HG03521 (cell line): ENCODE measurements at regions not wholly inside any gene's neighbourhood (a gene's known extent, or its start where the extent isn't known, plus 50 kb on each side); places are given as distances from the start of the nearest gene placed in this dataset.
"Not testable (repeated sequence)": the region's sequence is repeated elsewhere in the genome, so short reads cannot be mapped to it uniquely, and the experiment has no call there.

Experiments used
- ATAC-seq: cut with Tn5 transposase; IDR thresholded peaks from one replicate; pipeline ENCODE4 v1.9.1; 2021; ENCODE audit warnings: mild to moderate bottlenecking, moderate library complexity; ENCODE audit not compliant: unreplicated experiment

- ATAC-seq = no peak
Measured at GRCh38 chr6:125423047-125423446, 121.3 kb upstream of the HDDC2 start.

GRCh38 chr6:125431971-125432370 is 130.2 kb upstream of the HDDC2 start:
- ATAC-seq = no peak

- ATAC-seq = no peak
Measured at GRCh38 chr6:125432963-125433362, 131.2 kb upstream of the HDDC2 start.

GRCh38 chr6:125434760-125435159 is 133.0 kb upstream of the HDDC2 start:
- no peak for ATAC-seq

GRCh38 chr6:125439512-125439911 is 137.7 kb upstream of the HDDC2 start:
- no peak for ATAC-seq

- ATAC-seq = no peak
Measured at GRCh38 chr6:125444006-125444923, 142.5 kb upstream of the HDDC2 start.

- ATAC-seq = no peak
Measured at GRCh38 chr6:125445054-125445453, 143.3 kb upstream of the HDDC2 start.

- ATAC-seq = no peak
Measured at GRCh38 chr6:125446011-125446410, 144.2 kb upstream of the HDDC2 start.

- ATAC-seq = no peak
Measured at GRCh38 chr6:125451750-125452149, 150.0 kb upstream of the HDDC2 start.

- no peak for ATAC-seq
Measured at GRCh38 chr6:125453516-125453915, 151.7 kb upstream of the HDDC2 start.

- no peak for ATAC-seq
Measured at GRCh38 chr6:125454351-125454750, 152.6 kb upstream of the HDDC2 start.

GRCh38 chr6:125458493-125458892 is 156.7 kb upstream of the HDDC2 start:
- ATAC-seq = not testable (repeated sequence)

- not testable (repeated sequence) for ATAC-seq
Measured at GRCh38 chr6:125465332-125465731, 163.6 kb upstream of the HDDC2 start.

- no peak for ATAC-seq
Measured at GRCh38 chr6:125469915-125470314, 168.1 kb upstream of the HDDC2 start.

- ATAC-seq = no peak
Measured at GRCh38 chr6:125471667-125472066, 169.9 kb upstream of the HDDC2 start.

GRCh38 chr6:125474061-125474460 is 172.3 kb upstream of the HDDC2 start:
- ATAC-seq = no peak

GRCh38 chr6:125477156-125477555 is 175.4 kb upstream of the HDDC2 start:
- no peak for ATAC-seq

GRCh38 chr6:125477844-125478243 is 176.1 kb upstream of the HDDC2 start:
- ATAC-seq = no peak

GRCh38 chr6:125480146-125480545 is 178.4 kb upstream of the HDDC2 start:
- no peak for ATAC-seq

GRCh38 chr6:125480571-125480970 is 178.8 kb upstream of the HDDC2 start:
- ATAC-seq = no peak

- no peak for ATAC-seq
Measured at GRCh38 chr6:125481056-125481455, 179.3 kb upstream of the HDDC2 start.

- ATAC-seq = no peak
Measured at GRCh38 chr6:125485757-125486156, 184.0 kb upstream of the HDDC2 start.

GRCh38 chr6:125486881-125487280 is 185.1 kb upstream of the HDDC2 start:
- no peak for ATAC-seq
